GM21825 (cell line): ENCODE measurements at regions not wholly inside any gene's neighbourhood (a gene's known extent, or its start where the extent isn't known, plus 50 kb on each side); places are given as distances from the start of the nearest gene placed in this dataset.
"Not testable (repeated sequence)": the region's sequence is repeated elsewhere in the genome, so short reads cannot be mapped to it uniquely, and the experiment has no call there.

Experiments
- ATAC-seq: cut with Tn5 transposase; IDR thresholded peaks from one replicate; pipeline ENCODE4 v1.9.1; 2021; ENCODE audit warnings: mild to moderate bottlenecking, moderate library complexity; ENCODE audit not compliant: unreplicated experiment

DNA sequence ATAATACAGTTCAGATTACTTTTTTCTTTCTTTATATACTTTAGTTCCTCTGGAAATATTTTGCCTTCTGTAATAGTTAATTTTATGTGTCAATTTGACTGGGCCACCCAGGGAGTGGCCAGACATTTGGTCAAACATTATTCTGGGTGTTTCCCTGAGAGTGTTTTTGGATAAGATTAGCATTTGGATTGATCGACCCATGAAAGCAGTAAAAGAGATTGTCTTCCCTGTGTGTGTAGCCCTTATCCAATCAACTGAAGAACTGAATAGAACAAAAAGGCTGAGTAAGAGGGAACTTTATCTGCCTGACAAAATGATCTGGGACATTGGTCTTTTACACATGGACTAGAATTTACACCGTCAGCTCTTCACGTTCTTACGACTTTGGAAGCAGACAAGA is 1190.1 kb upstream of the FAM98A start:
- ATAC-seq, result no peak

DNA sequence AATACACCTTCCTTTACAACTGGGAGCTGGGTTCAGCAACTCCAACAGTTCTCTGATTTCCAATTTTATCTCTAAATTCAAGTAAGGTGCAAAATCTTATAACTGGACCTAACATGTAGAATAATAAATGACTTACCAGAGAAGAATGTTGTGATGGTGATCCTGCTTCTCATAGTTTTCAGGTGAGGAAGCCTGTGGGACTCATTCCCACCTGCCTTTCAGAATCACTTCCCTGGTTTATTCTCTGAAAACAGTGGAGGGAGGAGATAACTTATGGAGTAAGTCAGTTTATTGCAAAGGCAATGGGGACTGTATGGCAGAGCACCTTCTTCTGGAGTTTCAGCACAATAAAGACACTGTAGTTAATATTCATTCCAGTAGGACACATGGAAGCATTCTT is 1188.2 kb upstream of the FAM98A start:
- ATAC-seq, result no peak

DNA sequence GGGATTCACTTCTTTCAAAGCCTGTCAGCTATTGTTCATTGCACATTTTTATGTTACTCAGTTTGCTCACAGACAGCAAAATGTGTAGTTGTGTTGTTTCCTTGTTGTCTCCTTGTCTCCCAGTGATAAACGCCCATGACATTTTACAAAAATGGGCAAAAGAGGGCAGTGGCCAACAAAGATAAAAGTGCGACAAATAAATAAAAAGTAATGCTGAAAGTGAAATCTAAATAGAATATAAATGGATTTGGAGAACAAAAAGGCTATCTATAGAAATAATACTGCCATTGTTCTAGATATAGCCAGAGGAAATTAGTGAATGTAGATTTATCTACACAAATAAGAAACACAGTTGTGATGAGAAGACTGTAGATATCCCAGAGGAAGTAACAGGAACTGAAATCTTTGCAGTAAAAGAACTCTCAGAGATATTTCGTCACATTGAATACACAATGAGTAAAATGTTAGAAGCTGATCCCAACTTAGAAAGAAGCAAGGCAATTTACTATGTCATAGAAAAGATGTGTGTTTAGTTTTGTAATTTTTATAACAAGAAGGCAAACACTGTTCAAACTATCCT is 1186.2 kb upstream of the FAM98A start:
- ATAC-seq, result no peak

DNA sequence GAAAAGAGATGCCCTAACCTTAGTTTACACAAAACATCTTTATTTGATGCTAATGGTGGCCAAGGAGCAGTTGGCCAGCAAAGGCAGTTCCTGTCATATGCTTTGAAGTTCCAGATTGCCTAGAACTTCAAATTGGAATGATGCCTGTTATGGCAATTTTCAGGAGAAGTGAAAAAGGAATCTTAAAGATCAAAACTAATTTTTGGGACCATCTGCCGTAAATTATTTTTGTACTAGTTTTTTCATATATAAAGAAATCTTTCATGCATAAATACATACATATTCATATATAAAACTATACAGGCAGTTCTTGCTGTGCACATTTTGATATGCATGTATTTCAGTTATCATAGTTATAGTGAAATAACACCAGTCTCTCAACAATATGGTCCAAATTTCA is 1185.6 kb upstream of the FAM98A start:
- no peak for ATAC-seq

DNA sequence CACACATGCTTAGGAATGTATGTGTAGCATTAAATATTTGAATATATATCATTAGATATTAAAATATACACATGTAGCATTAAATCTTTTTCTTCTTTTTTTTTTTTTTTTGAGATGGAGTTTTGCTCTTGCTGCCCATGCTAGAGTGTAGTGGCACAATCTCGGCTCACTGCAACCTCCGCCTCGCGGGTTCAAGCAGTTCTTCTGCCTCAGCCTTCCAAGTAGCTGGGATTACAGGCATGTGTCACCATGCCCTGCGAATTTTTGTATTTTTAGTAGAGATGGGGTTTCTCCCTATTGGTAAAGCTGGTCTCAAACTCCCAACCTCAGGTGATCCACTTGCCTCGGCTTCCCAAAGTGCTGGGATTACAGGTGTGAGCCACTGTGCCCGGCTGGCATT is 1151.6 kb upstream of the FAM98A start:
- not testable (repeated sequence) for ATAC-seq

DNA sequence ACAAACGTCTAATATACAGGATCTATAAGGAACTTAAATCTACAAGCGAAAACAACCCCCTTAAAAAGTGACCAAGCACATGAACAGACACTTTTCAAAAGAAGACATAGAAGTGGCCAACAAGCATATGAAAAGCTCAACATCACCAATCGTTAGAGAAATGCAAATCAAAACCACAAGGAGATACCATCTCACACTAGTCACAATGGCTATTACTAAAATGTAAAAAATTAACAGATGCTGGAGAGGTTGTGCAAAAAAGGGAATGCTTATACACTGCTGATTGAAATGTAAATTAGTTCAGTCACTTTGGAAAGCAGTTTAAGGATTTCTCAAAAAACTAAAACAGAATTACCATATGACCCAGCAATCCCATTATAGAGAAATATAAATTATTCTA is 1148.5 kb upstream of the FAM98A start:
- ATAC-seq, result no peak

DNA sequence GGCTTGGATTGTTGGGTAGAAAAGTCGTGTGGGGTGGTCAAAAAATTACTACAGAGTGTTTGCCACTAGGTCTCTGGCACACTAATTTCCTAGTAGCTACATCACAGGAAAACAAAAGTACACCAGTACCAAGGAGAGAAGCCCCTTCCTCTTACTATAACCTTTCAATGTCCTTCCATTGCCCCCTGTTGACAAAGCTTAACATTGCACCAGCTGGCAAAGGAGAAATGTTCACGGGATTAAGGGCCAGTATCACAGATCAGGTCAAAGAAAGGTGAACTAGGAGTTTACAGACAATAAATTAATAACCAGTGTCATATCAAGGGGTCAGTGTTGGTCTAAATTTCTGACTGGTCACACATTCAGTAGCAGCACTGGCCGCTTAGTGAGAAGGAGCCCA is 1139.6 kb upstream of the FAM98A start:
- no peak for ATAC-seq

DNA sequence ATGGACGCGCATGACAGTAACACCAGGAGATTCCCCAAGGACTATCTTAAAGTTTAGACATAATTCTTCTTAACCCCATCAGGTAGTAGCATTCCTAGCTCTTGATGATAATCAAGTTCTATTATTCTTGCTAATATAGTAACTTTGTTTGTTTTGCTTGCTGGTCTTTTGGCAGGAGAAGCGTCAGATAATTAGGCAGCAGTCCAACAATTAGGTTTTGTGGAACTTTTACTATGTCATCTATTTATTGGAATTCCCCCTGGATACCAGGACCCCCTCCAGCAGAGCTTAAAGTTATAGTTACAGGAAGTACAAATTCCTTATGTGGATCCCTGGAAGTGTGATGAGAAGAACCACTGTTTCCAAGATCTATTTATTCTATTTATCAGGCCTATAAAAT is 1138.0 kb upstream of the FAM98A start:
- ATAC-seq, result no peak

DNA sequence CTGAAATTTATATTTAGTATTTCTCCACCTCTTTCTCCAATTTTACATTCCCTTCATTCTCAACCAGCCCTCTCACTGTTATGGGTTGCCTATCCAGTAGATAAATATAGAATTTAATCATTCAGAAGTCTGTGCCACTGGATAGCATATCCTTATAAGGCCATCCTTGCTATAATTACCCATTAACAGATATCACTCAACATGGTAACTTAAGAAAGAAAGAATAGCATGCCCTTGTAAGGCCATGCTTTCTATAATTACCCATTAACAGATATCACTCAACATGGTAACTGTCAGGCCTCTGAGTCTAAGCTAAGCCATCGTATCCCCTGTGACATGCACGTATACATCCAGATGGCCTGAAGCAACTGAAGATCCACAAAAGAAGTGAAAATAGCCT is 1137.4 kb upstream of the FAM98A start:
- ATAC-seq, result no peak

DNA sequence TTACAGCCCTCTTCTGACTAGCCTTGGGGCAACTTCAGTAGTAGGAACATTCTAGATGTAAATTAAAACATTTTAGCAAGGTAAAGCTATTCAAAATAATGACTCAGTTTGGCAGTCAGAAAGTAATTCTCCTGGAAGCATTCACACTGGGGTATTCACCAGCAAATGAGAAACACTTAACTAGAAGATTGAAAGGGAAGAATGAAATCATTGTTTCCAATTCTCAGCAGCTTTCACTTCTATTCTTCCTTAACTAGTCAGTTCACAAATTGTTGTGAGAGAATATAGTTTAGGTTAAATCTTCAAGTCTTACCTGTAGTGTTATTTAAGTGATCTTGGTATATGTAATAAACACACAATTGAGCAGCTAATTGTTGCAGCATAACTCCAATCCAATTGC is 1135.6 kb upstream of the FAM98A start:
- no peak for ATAC-seq

DNA sequence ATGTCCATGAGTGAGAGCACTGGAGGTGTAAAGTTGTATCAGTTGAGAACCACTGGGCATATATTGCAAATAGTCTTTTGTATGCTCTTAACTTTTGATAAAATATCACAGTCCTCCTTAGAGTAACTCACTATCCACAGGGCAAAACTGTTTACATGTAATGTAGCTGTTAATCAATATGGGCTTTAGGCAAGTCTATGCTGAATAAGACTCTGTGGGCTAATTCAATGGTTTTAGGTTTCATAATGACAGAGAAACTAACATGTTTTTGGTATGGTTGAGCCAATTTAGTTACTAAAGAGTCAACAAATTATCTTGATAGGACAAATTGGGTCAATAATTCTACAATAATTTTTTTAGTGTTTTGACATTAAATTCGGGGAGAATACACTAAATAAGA is 1134.9 kb upstream of the FAM98A start:
- ATAC-seq, result no peak

DNA sequence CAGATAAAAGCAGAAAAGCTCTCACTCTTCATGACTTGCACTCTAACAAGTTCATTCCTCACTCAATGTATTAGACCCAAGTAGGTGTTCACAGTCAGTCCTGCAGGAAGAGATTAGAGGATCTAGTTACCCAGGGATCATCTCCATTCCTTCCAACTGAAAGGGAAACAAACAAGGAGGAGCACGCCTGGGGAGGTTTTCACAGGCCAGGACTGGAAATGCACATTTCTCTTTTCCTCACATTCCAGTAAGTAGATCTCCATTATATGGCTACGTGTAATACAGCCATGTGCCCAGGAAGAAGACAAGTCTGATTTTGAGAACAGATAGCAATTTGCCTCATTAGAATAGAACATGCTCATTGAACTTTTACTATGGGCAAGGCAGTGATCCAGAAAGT is 1132.2 kb upstream of the FAM98A start:
- no peak for ATAC-seq

DNA sequence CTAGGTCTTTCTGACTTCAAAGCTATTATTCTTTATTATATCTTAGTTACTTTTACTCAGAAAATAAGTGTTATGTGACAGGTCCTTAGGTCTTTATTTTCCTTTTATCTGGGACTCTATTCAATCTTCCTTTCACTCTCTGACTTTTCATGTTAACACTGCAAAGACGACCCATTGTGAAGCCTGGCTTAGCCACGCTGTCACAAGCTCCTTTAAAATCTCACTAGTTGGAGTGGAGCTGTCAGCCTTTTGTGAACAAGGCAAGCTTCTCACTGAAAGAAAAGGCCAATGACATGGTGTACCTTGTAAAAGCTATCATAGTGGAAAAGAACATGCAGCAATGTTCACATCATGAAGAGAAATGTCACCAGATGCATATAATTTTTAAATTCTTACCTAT is 1130.7 kb upstream of the FAM98A start:
- no peak for ATAC-seq

DNA sequence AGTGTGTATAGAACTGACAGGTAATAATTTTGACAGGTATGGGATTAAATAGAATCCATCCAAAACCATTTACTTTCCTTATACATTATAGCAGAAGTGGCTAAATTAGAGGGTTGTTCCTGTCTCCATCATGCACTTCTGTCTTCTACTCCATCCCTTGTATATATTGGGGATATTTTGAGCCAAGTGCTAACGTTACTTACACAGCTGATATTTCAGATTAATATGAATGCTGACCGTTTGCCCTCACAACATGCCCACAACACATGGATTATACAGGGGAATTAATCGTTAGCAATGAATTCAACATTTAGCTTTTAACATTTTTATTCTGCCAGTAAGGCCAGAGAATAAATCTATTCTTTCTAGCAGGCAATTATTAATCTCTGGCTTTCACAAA is 1125.0 kb upstream of the FAM98A start:
- no peak for ATAC-seq

DNA sequence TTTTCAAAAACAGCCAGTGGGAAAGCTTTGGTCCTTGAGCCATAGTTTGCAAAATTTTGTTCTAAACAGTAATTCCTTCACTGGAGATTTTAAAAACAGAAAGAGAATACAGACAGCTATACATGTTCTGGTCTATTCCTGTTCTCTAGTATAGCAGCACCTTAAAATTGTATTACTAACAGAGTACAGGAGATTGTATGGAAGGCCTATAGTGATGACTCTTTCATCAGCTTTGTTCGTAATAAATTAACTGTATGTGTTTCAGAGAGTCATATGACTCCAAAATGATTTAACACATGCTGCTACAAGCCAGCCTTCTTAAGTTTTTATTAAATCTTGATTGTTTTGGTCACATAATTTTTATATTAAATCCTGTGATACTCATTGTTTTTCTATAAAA is 1124.6 kb upstream of the FAM98A start:
- ATAC-seq, result no peak

DNA sequence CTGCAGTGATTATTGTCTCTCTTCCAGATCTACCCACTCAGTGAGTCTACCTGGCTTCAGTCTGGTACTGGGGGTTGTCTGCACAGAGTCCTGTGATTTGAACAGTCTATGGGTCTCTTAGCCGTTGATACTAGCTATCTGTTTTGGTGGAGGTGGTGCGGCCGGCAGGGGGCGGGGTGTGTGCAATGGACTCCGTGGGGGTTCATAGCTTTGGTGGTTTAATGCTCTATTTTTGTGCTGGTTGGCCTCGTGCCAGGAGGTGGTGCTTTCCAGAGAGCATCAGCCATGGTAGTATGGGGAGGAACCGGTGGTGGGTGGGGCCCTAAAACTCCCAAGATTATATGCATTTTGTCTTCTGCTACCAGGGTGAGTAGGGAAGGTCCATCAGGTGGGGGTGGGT is 1120.1 kb upstream of the FAM98A start:
- no peak for ATAC-seq

DNA sequence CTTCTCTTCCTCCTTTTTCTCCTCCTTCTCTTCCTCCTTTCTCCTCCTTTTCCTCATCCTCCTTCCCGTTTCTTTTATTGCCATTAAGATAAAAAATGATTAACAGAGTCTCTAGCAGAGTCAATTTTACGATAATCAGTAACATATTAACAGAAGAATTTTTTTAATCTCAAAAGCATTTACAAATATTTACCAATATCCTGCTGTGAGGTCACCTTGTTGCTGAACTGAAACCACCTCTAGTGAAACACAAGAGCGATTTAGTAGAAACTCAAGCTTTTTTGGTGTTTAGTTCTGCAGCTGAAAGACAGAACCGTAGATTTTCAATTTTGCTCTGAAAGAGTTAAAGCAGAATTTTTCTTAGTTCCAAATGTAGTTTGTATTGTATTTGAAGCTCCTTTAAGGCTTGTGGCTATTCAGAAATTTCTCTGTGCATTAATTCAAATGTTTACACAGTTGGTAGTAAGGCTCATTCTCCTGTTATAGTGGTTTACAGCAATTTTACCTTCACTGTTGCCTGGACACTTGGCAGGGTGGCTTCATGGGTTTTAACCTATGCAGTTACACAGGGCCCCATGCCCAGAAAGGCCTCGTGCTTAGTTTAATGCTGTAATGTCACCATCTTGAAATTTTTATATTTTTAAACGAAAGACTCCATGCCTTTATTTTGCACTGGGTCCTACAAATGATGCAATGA is 1106.6 kb upstream of the FAM98A start:
- peak; percentile 63 for ATAC-seq

DNA sequence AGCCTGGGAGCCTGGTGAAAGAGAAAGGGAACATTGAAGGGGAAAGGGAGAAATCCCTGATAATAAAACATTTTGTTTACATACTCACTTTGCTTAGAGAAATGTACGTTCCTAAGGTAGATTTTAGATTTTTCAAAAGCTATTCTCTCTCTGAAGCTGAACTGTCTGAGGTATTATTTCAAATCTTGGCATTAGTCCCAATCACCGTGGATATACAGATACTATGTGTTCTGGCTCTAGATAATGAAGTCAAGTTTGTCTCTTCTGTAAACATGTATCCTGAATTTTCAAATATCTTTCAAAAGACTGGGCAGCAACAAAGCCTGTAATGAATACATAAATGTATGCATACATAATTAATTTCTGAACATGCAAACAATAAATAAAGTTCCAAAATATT is 1104.2 kb upstream of the FAM98A start:
- ATAC-seq, result no peak

DNA sequence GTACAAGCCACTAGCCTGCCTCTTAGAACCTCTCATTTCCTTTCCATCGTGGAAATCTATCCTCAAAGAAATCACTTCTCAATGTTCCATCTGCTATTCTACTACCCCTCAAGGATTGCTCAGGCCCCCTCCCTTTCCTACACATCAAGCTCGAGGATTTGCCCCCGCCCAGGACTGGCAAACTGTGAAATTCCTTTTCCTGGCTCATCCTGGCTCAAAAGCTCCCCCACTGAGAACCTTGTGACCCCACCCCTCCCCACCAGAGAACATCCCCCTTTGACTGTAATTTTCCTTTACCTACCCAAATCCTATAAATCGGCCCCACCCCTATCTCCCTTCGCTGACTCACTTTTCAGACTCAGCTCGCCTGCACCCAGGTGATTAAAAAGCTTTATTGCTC is 1103.3 kb upstream of the FAM98A start:
- ATAC-seq, result not testable (repeated sequence)

DNA sequence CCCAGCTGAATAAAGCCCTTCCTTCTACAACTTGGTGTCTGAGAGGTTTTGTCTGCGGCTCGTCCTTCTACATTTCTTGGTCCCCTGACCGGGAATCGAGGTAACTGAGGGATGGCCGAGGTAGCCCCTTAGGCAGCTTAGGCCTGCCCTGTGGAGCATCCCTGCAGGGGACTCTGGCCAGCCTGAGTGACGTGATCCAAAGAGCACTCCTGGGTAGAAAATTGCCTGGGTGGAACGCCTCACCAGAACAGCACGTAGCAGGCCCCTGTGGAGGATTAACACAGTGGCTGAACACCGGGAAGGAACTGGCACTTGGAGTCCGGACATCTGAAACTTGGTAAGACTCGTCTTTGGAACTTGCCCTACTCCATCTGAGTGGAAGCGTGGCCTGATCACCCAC is 1078.5 kb upstream of the FAM98A start:
- not testable (repeated sequence) for ATAC-seq

DNA sequence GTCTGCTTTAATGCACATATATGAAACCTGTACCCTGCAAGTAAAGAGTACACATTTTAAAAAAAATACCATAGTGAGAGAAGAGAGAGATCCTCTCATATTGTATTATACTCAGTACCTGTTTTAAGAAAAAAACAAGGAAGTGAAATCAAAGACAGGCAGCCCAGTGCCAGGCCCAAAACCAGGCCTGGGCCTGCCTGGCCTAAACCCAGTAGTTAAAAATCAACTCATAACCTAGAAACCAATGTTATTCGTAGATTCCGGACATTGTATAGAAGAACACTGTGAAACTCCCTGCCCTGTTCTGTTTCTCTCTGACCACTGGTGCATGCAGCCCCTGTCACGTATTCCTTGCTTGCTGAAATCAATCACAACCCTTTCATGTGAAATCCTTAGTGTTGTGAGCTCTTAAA is 1078.0 kb upstream of the FAM98A start:
- ATAC-seq, result not testable (repeated sequence)

DNA sequence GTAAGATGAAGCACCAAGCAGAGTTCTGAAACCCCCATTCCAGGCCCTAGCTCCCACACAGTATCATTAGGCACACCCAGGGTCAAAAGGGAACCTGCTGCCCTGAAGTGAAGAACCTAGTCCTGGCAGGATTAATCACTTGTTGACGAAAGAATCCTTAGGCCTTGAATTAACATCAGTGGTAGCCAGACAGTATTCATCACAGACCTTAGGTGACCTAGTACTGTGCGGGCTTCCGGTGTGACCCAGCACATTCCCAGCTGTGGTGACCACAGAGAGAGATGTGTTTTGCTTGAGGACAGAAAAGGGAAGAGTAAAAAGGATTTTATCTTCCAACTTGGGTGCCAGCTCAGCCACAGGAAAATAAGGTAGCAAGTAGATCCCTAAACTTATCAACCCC is 1071.4 kb upstream of the FAM98A start:
- no peak for ATAC-seq

DNA sequence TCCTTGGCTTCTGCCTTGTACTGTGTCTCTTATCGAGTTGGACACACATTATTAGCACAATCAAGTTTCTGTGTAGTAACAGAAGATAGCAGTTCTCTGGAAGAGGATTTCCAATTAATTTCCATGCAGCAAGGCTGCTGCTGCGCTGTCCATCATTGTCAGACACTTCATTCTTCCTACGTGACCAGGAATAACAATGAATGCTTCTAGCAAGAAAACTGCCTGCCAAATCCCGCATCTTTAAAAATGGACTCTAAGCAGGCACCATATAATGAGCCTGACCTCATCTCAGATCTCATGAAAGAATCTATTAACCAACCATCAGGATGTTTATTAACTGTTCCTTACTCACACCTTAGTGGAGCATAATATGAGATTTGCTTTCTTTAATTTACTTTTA is 1067.7 kb upstream of the FAM98A start:
- ATAC-seq, result no peak
